ENCODE measurements at regions not wholly inside any gene's neighbourhood (a gene's known extent, or its start where the extent isn't known, plus 50 kb on each side); places are given as distances from the start of the nearest gene placed in this dataset.

GRCh38 chr5:123720955-123721354 is 209.0 kb downstream of the CSNK1G3 start:
- H3K4me3 ChIP-seq (ENCODE audit: control insufficient read depth, low read depth, low read length) = no peak overlapping the region
- no peak for DNase-seq (ENCODE audit: low read depth)
- no peak for TF ChIP-seq CTCF (IDR thresholded peaks at IDR 0.05; ENCODE audit: control insufficient read depth, insufficient read depth, low read depth, low read length, missing control alignments)

- DNase-seq (ENCODE audit: low read depth) = no peak
- no peak overlapping the region for H3K4me3 ChIP-seq (ENCODE audit: control insufficient read depth, low read depth, low read length)
- no peak for TF ChIP-seq CTCF (IDR thresholded peaks at IDR 0.05; ENCODE audit: control insufficient read depth, insufficient read depth, low read depth, low read length, missing control alignments)
Measured at GRCh38 chr5:123720339-123720738, 208.4 kb downstream of the CSNK1G3 start.

- H3K4me3 ChIP-seq (ENCODE audit: control insufficient read depth, low read depth, low read length) = no peak overlapping the region
- no peak for TF ChIP-seq CTCF (IDR thresholded peaks at IDR 0.05; ENCODE audit: control insufficient read depth, insufficient read depth, low read depth, low read length, missing control alignments)
- DNase-seq (ENCODE audit: low read depth) = no peak
Measured at GRCh38 chr5:123719004-123719403, 207.0 kb downstream of the CSNK1G3 start.

GRCh38 chr5:123718238-123718637 is 206.3 kb downstream of the CSNK1G3 start:
- no peak overlapping the region for H3K4me3 ChIP-seq (ENCODE audit: control insufficient read depth, low read depth, low read length)
- no peak for DNase-seq (ENCODE audit: low read depth)
- no peak for TF ChIP-seq CTCF (IDR thresholded peaks at IDR 0.05; ENCODE audit: control insufficient read depth, insufficient read depth, low read depth, low read length, missing control alignments)

- H3K4me3 ChIP-seq (ENCODE audit: control insufficient read depth, low read depth, low read length) = no peak overlapping the region
- no peak for DNase-seq (ENCODE audit: low read depth)
- no peak for TF ChIP-seq CTCF (IDR thresholded peaks at IDR 0.05; ENCODE audit: control insufficient read depth, insufficient read depth, low read depth, low read length, missing control alignments)
Measured at GRCh38 chr5:123717139-123717538, 205.2 kb downstream of the CSNK1G3 start.

GRCh38 chr5:123710031-123710430 is 198.1 kb downstream of the CSNK1G3 start:
- no peak for DNase-seq (ENCODE audit: low read depth)
- H3K4me3 ChIP-seq (ENCODE audit: control insufficient read depth, low read depth, low read length) = no peak overlapping the region
- no peak for TF ChIP-seq CTCF (IDR thresholded peaks at IDR 0.05; ENCODE audit: control insufficient read depth, insufficient read depth, low read depth, low read length, missing control alignments)

GRCh38 chr5:123709422-123709821 is 197.4 kb downstream of the CSNK1G3 start:
- no peak overlapping the region for H3K4me3 ChIP-seq (ENCODE audit: control insufficient read depth, low read depth, low read length)
- DNase-seq (ENCODE audit: low read depth) = no peak
- no peak for TF ChIP-seq CTCF (IDR thresholded peaks at IDR 0.05; ENCODE audit: control insufficient read depth, insufficient read depth, low read depth, low read length, missing control alignments)
